HG03039 (cell line): ENCODE measurements at regions not wholly inside any gene's neighbourhood (a gene's known extent, or its start where the extent isn't known, plus 50 kb on each side); places are given as distances from the start of the nearest gene placed in this dataset.

ENCODE experiments used
- ATAC-seq: cut with Tn5 transposase; IDR thresholded peaks from one replicate; pipeline ENCODE4 v1.9.1; 2021; ENCODE audit warnings: mild to moderate bottlenecking, moderate library complexity; ENCODE audit not compliant: unreplicated experiment

GRCh38 chr1:83813576-83813975 lies 185.4 kb downstream of the TTLL7 start:
- ATAC-seq = no peak

- no peak for ATAC-seq
Measured at GRCh38 chr1:83810144-83810543, 188.8 kb downstream of the TTLL7 start.

DNA sequence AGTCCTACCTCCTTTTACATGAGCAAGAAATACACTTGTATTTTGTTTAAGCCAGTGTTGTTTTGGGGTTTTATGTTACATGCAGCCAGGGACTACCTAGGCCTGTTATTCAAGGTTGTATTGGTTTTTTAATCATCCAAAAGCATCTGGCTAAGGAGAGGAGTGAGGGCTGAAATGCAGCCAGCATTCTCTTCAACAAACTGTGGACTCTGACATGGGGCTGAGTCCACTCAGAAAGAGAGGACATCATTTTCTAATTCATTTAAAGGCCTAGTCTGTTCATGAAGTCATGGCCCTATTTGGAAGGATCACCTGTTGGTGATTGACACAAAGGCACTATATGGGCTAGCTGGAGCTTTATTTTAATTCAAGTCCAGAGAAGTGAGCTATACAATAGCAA lies 190.4 kb downstream of the TTLL7 start:
- no peak for ATAC-seq

GRCh38 chr1:83807821-83808220 lies 191.1 kb downstream of the TTLL7 start:
- ATAC-seq = no peak

DNA sequence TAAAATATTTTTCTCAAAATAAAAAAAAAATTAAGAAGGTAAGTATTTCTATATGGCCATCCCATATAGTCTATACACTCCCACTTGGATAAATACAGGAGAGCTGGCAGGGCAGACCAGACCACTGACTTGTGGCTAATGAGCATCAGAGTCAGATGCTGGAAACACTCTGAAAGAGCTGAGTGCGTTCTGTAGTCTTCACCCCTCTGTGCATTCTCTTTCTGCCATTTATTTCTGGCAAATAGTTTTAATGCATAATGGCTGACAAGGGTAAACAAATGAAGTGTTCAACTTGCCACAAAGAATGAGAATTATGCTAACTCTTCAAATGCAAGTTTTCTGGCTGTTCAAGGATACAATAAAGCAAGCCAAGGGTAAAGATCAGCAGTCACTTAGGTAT lies 191.7 kb downstream of the TTLL7 start:
- ATAC-seq = no peak

DNA sequence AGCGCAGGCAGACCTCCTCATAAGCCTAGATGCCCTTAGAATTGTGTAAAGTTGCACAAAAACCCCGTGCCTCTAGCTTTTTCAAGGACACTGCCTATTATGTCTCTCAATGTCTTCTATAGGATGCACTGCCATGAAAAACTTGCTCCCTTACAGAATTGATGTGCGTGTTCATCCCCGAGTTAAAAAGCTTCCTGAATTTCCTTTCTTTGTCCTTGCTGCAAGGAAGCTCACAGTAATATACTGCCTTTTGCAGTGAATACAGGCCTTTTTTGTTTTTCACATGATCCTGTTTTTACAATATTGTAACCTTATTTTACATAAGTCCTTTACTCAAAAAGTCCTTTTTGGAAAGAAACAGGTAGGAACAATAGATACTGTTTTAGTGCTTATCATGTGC lies 193.0 kb downstream of the TTLL7 start:
- no peak for ATAC-seq

DNA sequence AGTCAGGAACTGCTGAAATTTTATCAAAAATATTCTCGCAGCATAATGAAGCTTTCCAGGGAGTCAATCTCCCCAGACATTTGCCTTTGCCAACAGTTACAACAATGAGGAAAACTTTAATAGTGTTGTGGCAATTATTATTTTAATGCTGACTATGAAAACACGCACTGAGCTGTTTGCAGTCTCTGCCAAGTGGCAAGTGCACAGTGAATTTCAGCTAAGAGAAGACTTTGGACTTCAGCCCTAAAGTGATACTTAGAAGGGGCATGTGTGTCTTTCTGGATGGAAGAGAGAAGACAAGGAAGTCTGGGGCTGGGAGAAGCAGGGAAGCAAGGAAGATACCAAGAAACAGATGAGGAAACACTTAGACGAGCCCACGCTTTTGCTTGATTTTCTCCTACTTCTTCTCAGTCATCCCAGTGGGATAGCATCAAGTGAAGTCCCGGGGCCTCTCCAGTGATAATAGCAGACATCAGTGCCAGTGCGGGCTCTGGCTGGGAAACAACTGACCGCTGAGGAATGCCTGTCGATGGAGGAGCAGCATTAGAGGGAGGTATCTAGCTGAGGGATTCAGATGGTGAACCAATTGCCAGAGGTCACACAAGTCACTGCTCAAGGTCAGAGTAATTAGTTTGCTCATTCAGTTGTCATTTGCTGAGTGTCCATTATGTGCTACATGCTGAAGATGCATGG lies 196.3 kb downstream of the TTLL7 start:
- no peak for ATAC-seq

DNA sequence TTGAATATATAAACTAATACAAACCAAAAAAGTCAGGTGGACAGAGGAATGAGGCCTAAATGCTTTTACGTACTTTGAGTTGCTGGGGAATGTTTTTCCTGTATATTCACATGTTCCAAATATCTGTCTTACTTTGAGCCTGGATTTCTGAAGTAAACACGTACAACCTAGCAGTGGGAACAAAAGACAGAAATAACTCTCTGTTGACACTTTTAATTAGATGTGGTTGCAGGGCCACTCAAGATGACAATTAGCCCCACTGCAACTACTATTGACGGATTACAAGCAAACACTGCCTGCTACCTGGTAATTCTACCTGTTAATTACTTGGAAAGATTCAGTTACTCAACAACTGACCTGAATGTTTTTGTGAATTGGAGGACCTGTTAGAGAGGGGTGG lies 196.9 kb downstream of the TTLL7 start:
- ATAC-seq = no peak

DNA sequence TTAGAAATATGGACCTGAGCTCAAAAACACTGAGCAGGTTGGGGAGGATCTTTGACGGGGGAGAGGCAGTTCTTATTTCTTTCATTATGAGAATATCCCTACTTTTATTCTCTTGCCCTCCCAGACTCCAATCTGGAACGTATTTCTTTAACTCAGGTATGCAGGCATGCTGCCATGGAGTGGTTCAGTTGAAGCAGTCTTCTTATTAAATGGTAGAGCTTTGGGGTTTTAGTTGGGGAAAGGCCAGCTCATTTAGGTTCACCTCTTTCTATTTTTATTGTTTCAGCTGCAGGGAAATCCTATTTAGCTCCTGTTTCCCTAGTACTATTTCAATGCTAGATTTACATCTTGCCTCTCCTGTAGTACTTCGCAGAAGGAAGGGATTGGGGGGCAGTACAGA lies 198.9 kb downstream of the TTLL7 start:
- no peak for ATAC-seq

DNA sequence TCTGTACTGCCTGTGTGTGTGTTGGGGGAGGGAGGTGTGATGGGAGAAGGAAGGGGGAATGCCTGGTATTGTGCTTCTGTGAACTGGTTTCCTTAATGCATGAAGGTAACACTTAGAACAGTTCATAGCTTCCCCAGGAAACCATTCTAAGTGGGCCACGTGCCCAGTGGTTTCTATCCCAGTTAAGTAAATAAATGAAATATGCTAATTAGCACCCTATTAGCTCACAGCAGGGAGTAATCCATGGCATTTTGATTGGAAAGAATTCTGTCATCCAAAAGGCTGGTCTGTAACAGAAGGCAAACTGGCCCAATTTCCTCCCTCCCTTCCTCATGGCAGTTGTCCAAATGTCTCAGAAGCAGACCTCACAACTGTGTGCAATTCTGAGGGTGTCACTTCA lies 199.3 kb downstream of the TTLL7 start:
- no peak for ATAC-seq

DNA sequence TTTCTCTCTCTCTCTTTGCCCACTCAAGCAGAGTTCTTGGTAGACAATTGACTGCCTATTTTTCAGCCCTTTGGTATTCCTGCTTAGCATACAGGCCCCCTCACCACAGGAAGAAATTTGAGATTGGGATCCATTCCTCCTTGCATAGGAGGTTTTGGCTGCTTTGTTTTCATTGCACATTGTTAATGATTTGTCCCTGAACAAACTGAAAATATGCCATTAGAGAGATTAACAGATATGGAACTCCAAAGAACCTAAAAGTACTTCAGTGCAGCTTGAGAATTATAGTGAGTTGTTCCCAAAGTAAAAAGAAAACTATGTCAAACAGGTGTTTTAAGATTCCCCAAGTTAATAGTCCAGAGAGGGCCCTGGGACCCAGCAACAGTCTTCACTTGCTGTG lies 200.0 kb downstream of the TTLL7 start:
- no peak for ATAC-seq

GRCh38 chr1:83796409-83796808 lies 202.5 kb downstream of the TTLL7 start:
- ATAC-seq = no peak

DNA sequence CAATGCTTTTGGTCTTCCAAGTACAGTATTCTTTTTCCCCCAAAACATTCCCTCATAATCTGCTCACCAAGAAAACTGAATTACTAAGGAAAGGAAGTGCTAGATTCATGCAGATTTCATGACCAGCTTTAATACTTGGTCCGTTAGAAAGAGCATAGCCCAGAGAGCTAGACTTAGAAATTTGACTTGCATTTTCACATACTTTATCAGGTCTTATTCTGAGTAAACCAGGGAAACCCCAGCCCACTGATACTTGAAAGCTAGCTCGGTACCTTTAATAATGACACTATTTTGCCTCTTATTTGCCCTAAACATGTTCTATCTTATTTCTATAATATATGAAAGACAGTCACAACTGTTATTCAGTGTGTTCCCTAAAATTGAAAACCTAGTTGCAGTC lies 204.5 kb downstream of the TTLL7 start:
- ATAC-seq = peak; percentile 86

- ATAC-seq = no peak
Measured at GRCh38 chr1:83791821-83792437, 207.0 kb downstream of the TTLL7 start.

DNA sequence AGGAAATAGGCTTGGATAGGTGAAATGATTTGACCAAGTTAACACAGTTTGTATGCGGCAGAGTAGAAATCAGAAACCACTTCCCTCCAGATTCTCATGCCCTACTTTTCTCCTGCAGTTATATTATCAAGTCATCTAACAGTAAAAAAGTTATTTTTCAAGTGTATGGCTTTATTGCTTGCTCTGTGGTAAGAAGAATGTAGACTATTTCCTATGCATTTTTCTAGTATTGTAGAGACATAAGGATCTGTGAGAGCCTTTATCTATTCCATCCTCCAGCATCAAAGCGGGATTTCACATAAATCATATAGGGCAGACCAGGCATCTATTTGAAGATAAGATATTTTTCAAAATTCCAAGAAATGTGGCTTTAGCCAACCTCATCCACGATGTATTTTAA lies 208.5 kb downstream of the TTLL7 start:
- ATAC-seq = no peak

DNA sequence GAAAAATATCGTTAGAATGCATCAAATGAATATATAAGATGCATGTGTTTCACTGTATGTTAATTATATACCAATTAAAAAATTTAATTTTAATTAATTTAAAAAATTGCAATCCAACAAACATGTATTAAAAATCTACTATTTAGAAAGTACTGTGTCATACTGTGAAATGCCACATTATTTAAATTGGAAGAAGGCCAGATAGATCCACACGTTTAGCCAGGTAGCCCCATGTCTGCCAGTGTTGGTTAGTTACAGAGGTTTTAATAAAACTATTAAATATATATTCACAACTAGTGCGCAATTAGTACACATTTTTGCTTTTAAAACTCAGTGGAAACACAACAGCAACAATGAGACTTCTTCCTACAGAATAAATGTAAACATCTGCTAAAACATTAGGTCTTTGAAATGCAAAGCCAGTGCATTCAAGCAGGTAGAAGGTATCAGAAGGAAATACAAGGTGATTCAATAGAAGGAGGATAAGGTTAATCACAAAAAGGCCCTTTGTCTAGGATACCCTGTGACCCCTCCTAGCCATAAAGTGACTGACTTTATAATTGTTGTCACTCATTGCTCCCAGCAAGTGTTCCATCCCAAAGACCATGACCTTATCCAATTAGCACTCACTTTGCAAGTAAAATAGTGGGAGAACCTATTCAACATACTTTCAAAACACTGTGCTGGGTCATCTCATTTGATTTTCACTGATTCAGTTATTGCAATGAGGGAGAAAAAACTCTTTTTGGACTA lies 211.5 kb downstream of the TTLL7 start:
- ATAC-seq = no peak

GRCh38 chr1:83781667-83782066 lies 217.3 kb downstream of the TTLL7 start:
- no peak for ATAC-seq

- no peak for ATAC-seq
Measured at GRCh38 chr1:83779565-83779964, 219.4 kb downstream of the TTLL7 start.

DNA sequence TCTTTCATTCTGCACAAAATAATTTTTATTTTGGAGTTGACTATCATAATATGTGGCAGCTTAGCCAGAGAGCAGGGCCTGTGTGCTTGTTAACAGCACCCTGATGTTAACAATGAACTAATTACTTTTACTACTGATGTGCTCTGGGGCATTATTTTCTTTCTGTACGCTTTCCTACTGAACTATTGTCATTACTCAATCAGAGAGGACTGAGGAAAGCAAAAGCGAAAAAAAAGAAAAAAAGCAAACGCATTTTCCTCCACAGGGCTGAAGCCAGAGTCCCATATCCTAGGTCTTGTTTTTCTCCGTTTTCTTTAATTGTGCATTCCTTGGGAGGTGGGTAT lies 221.2 kb downstream of the TTLL7 start:
- no peak for ATAC-seq

DNA sequence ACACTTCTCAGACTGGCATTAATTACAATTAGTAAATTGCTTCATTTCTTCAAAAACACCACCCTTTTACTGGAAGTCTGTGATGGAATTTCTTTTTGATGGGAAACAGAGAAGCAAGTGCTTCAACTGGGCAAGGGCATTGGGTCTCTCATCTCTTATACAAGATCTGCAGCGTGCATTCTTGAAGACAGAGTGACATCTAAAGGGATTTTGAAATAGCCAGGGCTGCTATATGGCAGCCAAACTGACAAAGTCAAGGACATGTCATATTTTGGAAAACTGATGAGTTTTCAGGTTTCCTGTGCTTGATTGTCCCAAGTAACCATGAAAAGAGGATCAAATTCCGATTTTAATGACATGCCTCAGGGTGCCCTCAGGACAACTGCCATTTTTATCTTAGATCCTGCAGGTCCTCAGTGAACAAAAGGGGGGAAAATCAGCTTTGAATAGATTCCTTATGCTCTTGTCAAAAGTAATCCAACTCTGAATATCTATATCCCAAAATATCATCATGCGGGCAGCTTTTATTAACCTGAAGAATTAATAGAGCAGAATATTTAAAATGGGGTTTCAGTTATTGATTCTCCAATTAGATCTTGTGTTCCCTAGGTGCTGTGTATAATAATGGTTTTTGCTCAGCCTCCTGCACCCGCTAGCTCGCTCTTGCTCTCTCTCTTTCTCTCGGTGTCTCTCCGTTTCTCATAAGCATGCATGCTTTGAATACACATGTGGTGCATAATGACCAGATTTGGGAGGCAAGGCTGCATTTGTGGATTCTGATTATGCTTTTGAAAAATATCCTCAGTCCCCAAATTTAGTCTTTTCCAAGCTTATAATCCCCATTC lies 221.8 kb downstream of the TTLL7 start:
- no peak for ATAC-seq

DNA sequence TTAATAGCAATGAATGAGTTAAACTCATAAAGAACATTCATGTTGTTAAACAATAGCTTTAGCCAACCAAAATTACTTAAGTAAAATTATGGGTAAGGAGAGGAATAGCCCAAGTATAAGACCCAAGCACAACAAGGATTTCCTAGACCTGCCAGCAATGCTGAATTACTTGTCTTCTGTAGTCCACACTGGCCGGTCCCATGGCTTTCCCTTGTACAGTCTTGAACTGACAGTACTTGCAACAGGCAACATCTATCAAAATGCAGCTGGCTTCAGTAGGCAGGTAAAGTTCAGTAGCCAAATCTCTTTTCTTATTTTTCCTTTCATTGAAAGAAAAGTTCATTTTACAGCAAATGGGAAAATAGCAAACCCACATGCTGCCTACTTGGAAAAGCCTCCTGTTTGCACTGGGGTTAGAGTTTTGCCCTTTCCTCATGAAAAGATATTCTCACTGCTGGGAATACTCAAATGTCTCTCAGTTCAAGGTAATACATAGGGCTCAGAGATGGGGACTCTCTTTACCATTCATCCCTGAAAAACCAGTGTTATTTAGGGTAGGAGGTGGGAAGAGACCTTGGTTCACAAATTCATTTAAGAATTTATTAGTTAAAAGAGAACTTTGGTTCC lies 222.8 kb downstream of the TTLL7 start:
- no peak for ATAC-seq
